HG03060 (cell line): ENCODE measurements at regions not wholly inside any gene's neighbourhood (a gene's known extent, or its start where the extent isn't known, plus 50 kb on each side); places are given as distances from the start of the nearest gene placed in this dataset.
A peak's percentile ranks its signal among the peaks of the same experiment; 100 is the strongest.
"Not testable (repeated sequence)": the region's sequence is repeated elsewhere in the genome, so short reads cannot be mapped to it uniquely, and the experiment has no call there.

Experiments
- ATAC-seq: cut with Tn5 transposase; IDR thresholded peaks from one replicate; pipeline ENCODE4 v1.9.1; 2021; ENCODE audit warnings: low read depth, moderate number of reproducible peaks; ENCODE audit not compliant: unreplicated experiment

DNA sequence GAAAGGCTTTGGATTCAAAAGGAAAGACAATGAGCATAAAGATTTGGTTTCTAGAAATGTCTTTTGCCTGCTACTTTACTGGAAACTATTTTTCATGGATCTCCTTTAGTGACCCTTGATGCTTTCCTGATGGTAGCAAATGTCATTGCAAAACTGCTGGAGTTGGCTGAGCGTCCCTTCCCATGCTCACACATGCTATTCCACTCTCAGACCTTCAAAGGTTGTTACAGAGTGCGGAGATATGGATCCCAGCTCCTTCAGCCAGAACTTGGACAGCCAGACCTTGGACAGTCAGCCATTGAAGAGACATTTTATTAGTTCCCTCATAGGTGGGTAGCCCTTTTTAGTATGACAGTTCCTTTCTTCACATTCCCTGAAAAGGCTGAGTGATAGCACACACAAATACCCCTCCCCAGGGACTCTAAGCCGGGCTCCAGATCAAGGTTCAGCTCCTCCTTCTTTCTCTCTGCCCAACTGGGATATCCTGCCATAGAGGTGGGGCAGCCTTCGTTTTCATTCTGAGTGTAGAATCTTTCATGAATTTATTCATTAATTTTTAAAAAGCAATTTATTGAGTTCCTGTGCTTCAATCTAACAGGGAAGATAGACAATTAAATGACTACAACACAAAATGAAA, 153.3 kb upstream of the SLC44A1 start:
- ATAC-seq: no peak

DNA sequence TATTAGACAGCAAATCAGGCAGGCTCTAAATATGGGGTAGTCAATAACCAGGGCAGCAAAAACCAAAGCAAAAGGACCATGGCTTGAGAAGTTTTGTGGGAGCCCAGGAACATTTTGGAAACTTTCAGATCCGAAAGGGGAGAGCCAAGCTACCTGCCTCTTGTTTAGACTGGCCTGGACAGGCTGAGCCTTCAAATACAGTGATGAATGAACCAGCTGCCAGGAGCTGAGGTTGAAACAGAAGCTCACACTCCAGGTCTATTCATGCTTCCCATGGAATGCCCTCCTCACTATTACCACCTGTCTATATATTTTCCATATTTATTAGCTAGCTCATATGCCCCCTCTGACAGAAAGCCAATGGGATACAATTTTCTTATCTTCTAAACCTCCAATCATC, 150.8 kb upstream of the SLC44A1 start:
- no peak for ATAC-seq

DNA sequence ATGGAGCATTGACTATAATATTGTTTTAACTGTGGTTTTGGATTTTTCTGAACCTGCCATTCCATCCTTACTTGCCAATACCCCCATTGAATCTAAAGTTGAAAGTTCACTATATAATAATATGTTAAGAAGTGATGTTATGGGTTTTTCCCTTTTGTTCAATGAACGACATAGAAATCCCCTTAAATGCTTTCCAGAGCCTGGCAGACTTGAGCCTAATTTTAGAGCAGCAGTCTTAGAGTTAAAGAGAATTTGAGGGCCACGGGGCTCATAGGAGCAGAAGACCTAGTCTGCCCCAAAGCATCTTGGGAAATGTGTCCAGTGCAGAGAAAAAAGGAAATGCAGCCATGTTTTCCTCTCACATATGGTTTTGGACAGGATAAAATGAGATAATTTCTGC, 146.1 kb upstream of the SLC44A1 start:
- no peak for ATAC-seq

DNA sequence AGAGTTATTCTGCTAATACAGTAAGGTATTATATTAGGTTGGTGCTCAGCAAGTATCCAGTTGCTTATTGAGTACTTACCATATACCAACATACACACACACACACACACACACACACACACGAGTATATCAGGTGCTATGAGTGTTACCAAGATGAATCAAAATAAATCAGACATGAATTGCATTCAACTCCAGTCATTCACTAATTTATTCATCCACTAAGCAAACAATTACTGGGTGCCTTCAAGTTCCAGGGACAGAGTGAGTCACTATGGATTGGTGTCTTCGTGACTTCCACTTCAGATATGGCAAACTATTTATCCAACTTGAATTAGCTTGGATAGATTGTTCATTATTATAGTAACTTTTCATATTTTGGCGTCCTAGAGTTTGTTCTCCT, 140.7 kb upstream of the SLC44A1 start:
- ATAC-seq: no peak

DNA sequence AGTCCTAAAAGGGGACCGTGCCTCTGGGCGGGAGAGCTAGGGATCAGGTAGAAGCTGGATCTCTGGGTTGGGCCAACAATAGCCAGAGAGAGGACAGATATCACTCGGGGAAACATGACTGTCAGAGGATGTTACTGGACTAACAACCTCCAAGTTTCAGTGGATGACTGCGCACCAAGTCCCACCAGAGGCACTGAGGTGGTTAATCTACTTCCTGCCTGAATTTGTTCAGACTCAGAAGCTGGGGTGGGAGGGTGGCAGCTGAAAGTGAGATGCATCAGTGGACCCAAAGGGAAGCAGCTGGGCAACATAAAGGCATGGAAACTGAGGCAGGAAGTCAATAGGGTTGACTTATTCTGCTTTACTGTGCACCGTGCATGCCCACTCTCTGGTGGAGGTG, 130.1 kb upstream of the SLC44A1 start:
- no peak for ATAC-seq

DNA sequence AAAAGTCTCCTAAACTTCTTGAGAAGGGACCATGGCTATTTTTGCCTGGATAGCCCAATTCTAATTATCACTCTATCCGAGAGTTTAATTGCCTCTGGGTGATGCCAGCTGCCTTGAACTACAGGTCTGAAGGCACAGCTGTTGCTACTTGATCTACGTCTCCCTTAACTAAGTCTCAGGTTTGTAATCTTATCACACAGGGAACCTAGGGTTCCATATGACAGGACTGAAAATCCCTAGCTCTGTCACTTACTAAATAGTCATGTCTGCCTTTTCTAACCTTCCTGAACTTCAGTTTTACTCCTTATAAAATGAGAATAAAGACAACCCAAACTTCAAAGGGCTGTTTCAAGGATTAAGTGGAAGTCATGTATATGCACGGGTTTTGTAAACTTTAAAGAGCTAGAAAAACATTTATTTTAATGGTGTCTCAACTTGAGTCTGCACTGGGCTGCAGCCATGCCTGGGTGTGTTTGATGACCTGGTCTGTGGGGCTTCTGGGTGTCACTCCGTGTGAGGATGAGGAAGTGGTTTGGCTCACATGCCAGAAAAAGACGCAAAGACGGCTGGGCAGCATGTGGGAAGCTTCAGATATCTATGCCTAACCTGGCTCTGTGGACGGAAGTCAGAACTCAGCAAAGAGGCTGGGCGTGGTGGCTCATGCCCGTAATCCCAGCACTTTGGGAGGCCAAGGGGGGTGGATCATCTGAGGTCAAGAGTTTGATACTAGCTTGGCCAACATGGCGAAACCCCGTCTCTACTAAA, 129.3 kb upstream of the SLC44A1 start:
- peak; percentile 75 for ATAC-seq

DNA sequence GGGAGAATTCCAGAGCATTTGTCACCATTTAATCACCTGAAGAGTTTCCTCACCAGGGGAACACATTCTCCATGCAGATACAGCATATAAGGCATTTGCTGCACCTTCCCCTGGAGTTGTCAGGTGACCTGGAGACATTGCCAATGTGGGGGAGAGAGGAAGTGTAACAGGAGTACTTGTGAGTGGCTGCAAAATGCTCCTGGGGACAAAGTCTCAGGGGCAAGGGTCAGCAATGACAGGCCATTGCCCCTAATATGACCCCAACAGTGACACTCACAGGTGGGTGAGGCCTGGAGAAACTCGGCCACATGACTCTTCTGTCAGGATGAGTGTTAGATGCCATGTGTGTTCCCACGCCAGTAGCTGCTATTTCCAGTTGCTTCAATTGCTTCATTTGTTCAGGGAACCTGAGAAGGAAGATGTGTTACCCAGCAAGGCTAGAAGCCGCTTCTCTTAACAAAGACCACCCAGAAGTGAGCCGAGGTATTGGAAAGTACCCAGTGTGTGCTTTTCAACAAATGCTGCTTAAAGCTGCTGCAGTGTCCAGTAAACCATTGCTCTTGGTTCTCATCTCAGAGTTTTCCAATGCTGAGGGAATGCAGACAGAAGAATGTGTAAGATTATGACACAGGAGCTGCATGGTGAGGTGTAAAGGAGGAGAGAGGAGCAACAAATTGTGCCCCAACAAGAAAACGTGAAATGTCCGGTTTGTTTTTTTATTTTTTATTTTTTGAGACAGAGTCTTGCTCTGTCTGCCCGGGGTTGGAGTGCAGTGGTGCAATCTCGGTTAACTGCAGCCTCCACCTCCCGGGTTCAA, 128.2 kb upstream of the SLC44A1 start:
- ATAC-seq: no peak

DNA sequence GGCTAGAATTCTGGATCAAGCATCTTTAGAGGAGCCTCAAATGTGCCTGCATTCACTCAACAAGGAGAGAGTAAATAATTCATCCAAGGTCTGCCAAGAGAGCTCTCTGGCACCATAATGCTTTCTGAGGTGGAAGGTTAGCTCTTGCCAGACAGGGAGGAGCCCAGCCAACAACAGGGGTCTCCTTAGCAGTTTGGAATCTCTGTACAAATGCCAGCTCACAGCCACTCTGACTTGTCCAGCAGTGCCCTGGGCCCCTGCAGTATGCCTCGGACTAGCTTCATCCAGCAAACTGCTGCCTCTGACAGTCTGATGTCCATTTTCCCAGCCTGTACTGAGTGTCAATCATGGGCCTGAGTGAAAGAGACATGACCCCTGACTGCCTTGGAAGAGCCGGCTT, 127.2 kb upstream of the SLC44A1 start:
- ATAC-seq: no peak

DNA sequence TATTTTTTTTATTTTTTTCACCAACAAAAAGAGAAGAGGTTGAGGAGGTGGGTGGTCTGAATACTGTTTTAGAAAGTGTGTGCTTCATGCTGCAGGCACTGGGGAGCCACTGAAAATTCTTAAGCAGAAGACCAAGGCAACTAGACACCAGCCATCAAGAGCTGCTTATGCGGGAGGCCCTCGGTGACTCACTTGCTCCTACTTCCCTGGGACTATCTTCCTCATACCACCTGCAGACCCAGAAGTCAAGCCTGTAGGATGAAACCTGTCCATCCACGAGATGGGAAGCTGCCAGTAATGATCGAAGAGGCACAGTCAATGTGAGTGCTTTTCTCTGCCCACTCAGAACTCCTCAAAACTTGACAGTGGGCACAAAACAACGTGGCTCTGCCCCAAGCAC, 125.8 kb upstream of the SLC44A1 start:
- no peak for ATAC-seq

DNA sequence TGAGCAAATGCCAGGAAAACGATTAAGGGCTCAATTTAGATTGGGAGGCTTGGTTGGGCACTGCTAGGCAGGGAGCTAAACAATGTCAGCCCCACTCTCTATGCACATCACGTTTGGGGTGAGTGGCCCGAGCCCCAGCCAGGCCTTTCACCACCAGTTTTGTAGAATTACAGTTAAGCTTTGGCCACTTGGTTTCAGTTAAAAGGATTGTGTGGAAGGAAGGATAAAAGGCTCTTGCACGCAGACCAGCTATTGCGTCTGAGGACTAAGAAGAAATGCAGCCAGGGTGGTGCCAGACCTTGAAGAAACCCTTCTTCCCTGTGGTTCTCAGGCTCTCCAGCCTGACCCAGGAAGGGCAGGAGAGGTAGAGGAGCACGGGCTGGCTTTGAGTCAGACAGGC, 125.3 kb upstream of the SLC44A1 start:
- no peak for ATAC-seq

DNA sequence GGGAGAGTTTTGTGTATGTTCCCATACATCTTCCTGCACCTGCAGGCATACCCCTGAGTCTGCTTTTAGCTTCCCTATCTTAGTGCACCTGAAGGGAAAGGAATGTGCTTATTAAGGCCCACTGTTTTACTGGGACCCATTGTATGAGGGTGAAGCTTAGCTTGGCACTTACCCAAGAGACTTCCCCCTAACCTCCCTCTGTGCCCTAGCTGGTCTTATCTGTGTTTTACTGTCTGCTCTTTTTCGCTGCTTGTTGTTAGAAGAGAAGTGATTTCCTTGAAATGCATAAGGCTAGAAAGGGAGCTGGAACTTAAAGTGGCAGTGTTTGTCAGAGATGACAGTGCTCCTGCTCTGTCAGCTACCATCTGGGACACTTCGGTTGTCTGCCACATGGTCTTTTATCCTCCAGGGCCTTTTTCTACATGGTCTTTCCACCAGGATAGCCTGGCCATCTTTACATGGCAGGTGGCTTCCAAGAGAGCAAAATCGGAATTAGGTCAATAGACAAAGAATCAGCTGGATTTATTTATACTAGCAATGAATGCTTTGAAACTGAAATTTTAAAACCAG, 122.5 kb upstream of the SLC44A1 start:
- ATAC-seq: no peak

DNA sequence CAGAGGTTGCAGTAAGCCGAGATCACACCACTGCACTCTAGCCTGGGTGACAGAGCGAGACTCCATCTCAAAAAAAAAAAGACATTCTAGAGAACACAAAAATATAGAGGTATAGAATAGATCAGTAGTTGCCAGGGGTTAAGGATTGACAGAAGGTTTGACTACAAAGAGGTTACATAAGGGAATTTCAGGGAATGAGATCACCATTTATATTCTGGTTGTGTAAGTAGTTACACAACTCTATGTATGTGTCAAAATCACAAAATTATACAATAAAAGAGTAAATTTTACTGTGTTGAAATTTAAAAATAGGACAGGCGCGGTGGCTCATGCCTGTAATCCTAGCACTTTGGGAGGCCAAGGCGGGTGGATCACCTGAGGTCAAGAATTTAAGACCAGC, 119.9 kb upstream of the SLC44A1 start:
- not testable (repeated sequence) for ATAC-seq

DNA sequence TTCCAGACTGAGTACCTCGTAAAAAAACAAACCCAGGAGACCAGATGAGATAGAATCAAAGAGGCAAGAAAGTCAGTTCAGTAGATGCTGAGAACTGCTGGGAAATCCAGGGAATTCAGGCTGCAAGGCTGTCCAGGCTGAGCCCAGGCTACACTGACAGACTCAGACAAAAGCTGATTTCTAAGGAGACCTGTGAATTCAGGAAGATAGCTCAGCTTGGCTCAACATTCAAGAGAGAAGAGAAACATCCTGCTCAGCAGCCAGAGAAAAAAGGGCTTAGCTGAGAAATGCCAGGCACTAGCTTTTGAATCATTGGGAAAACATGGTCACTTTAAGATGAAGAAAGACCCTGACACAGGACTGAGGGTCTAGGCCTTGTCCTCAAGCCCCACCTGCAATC, 118.2 kb upstream of the SLC44A1 start:
- no peak for ATAC-seq

DNA sequence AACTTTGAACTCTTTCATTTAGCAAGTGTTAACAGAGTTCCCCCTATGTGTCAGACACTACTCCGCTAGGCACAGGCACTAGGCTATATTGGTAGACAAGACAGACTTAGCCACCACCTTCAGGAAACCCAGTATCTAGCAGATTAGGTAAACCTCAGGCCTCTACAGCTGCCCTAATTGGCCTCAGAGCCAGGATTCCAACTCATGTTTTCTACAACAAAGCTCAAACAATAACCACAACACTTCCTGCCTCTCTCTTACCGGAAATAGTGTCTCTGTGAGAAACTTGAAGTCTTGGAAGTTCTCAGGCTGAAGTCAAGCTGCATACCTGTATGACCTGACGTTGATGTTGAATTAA, 116.6 kb upstream of the SLC44A1 start:
- peak; percentile 96 for ATAC-seq

DNA sequence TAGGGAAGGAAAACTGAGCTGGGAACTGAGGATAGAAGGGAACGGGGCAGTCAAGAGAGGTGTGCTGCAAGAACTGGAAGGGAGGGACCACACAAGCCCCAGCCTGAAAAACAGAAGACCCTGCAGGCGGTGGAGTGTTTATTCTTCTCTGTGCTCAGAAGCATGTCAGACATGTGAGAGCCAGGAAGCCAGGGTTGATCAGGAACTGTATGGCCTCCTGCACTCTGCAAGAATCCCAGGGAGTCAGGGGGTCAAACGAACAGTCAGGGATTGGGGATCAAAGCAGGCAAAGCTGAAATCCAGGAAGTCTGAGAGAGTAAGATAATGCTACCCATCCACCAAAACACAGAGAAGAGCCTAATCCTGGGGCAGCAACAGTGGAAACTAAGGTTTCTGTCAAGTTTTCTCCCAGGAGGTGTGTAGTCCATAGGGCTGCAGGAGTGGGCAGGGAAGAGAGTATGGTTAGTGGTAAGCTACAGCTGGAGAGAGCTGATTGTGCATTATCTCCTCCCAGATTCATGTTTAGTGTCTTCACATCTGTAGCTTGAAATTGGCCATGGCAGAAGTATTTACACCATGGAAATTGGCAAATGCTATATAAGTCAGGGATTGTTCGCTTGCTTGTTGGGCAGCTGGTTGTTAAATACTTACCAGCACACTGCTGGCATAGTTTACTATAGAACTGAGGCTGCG, 115.4 kb upstream of the SLC44A1 start:
- no peak for ATAC-seq

DNA sequence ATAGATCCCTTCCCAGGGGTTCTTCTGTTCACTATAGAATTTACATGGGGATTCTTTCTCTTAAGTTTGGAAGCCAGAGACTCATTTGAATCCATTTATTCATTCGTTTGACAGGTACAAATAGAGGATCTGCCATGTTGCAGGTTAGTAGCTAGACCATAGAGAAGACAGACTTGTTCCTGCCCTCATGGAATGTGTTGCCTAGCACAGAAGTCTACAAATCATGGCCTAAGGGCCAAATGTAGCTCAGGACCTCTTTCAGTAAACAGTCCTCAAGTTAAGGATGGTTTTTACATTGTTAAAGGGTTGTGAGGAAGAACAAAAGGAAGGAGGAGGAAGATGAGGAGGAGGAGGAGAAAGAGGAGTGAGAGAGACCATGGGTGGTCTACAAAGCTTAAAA, 114.7 kb upstream of the SLC44A1 start:
- ATAC-seq: no peak

DNA sequence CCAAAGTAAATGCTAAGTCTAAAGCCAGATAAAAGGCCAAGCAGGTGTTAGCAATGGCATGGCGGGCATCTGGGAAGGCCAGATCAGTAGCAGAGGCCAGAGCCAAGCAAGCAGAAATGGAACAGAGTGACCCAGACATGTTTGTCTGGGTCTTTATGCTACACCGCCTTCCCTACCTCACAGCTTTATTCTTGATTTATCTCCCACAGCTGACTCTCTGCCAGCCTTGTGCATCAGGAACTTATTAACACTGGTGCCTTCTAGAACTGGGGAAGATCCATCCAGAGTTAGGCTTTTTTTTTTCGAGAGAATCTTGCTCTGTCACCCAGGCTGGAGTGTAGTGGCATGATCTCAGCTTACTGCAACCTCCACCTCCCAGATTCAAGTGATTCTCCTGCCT, 112.5 kb upstream of the SLC44A1 start:
- ATAC-seq: no peak

DNA sequence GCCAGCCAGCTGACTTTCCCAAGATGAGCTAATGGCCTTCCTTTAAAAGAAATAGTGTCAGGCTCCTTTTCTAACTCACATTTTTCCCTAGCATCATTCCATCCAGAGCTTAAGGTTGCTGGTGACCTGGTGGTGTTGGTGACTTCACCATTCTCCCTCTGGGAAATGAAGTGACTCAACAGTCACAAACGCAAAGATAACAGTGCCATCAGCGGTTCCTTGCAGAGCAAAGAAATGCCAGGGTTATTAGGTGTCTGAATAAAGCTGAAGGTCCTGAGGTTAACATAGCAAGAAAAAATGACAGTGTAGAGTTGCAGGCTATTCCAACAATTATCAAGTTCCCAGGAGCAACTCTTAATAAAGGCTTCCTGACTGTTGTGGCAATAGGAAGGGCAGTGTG, 111.8 kb upstream of the SLC44A1 start:
- ATAC-seq: no peak

DNA sequence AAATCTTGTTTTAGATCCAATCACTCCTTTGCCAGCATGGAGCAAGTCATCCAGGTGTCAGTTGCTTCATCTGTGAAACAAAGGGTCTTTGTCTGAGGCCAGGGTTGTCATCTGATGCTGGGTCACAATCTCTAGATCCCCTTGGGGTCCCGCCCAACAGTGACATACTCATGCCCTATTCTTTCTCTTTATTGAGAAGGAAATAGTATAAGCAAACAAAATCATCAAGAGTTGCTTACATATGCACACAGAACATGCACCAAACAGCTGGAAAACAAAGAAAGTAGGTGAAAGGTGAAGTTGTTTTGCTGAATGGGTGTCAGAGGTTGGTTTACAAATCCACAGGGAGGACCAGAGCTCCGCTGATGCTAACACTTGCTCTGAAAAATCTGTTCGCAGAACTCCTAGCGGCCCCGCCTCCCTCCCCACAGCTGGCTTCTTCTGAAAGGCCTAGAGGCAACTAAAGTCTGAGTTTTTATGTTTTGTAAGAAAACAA, 106.1 kb upstream of the SLC44A1 start:
- ATAC-seq: no peak

DNA sequence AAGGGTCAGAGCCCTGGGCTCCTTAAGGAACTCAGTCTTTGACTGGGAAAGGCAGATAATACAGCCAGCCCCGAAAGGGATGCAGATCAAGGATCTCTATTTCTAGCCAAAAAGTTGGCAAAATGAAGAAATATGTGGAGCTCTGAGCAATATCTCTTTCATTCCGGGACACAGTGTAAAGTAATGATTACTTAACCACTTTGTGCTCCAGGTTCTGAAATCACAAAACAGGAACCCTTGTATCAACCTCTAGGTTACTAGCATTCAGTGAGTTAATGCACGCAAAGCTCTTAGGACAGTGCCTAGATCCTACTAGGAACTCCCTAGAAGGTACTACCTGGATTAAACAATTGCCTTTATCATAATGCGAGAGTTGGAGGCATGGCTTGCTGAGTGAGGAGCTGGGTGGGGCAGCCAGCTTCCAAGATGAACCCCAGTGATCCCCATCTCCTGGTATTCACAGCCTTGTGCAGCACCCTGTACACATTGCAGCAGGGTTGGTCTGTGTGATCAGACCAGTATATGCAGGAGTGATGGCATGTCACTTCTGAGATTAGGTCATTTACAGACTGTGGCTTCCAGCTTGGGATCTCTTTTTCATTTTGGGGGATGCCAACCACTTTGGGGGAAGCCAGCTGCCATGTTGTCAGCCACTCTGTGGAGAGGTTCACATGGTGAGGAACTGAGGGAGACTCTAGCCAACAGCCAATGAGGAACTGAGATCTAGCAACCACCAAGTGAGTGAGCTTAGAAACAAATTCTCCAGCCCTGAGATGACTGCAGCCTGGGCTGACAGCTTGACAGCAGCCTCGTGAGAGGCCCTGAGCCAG, 103.1 kb upstream of the SLC44A1 start:
- ATAC-seq: no peak
